HepG2 (cell line): ENCODE measurements at regions not wholly inside any gene's neighbourhood (a gene's known extent, or its start where the extent isn't known, plus 50 kb on each side); places are given as distances from the start of the nearest gene placed in this dataset.

ENCODE experiments used
- CTCF ChIP-seq: sonication (generic); formaldehyde crosslinking; IDR thresholded peaks from 2 replicates; pipeline ENCODE4 v1.5.0; 2020; ENCODE audit warnings: mild to moderate bottlenecking, missing genetic modification reagents, moderate library complexity
- DZIP1 ChIP-seq: sonication (generic); formaldehyde crosslinking; IDR thresholded peaks from 2 replicates; pipeline ENCODE4 v1.5.0; 2020; ENCODE audit warnings: mild to moderate bottlenecking, missing genetic modification reagents
- FOSL2 ChIP-seq: sonication (generic); formaldehyde crosslinking; IDR thresholded peaks from 2 replicates; pipeline ENCODE4 v1.4.0; 2020; ENCODE audit warnings: missing genetic modification reagents
- GABPB1 ChIP-seq: IDR thresholded peaks from 2 replicates; pipeline ENCODE4 v1.6.1; 2016; ENCODE audit warnings: mild to moderate bottlenecking, missing genetic modification reagents, moderate library complexity, missing compliant biosample characterization
- KLF9 ChIP-seq: IDR thresholded peaks from 2 replicates; pipeline ENCODE4 v1.6.1; 2016; ENCODE audit warnings: low read depth
- MTA1 ChIP-seq: sonication (generic); formaldehyde crosslinking; IDR thresholded peaks from 2 replicates; pipeline ENCODE4 v1.4.0; 2020; ENCODE audit warnings: missing genetic modification reagents, mild to moderate bottlenecking, borderline replicate concordance
- NR2F6 ChIP-seq, 2 experiments: IDR thresholded peaks; 2 replicates each; pipeline ENCODE4 v1.6.1; 2016; ENCODE audit warnings: antibody characterized with exemption in 1 of 2, mild to moderate bottlenecking in 1 of 2
- PCBP2 ChIP-seq: fragments of 200-400 bp; formaldehyde crosslinking; optimal IDR thresholded peaks from 2 replicates; pipeline ENCODE3; 2018; ENCODE audit warnings: low read length, low read depth; ENCODE audit not compliant: poor library complexity, severe bottlenecking
- SOX6 ChIP-seq, 2 experiments: fragments of 450-650 bp in 1 of 2; sonication (generic) in 1 of 2; formaldehyde crosslinking in 1 of 2; IDR thresholded peaks; 2 replicates each; pipeline versions ENCODE4 v1.4.0 to v1.6.1; 2017 to 2020; ENCODE audit warnings: antibody characterized with exemption in 1 of 2, mild to moderate bottlenecking in 1 of 2, missing genetic modification reagents in 1 of 2

- TF ChIP-seq DZIP1 (CRISPR knock-in tag): no peak
- TF ChIP-seq MTA1: no peak
- no peak for TF ChIP-seq PCBP2
- TF ChIP-seq CTCF (CRISPR knock-in tag): no peak
- TF ChIP-seq NR2F6 (IDR thresholded peaks at IDR 0.05): no peak
- TF ChIP-seq NR2F6 (CRISPR knock-in tag; IDR thresholded peaks at IDR 0.05): no peak
- TF ChIP-seq GABPB1 (CRISPR knock-in tag): no peak
- no peak for TF ChIP-seq SOX6 (IDR thresholded peaks at IDR 0.05)
- TF ChIP-seq SOX6 (CRISPR knock-in tag; IDR thresholded peaks at IDR 0.05): no peak
- no peak for TF ChIP-seq FOSL2 (CRISPR knock-in tag)
- no peak for TF ChIP-seq KLF9 (CRISPR knock-in tag)
Observed at GRCh38 chr4:135244696-135245095, 1043.1 kb upstream of the PABPC4L start.
